ENCODE measurements at regions not wholly inside any gene's neighbourhood (a gene's known extent, or its start where the extent isn't known, plus 50 kb on each side); places are given as distances from the start of the nearest gene placed in this dataset.

DNA sequence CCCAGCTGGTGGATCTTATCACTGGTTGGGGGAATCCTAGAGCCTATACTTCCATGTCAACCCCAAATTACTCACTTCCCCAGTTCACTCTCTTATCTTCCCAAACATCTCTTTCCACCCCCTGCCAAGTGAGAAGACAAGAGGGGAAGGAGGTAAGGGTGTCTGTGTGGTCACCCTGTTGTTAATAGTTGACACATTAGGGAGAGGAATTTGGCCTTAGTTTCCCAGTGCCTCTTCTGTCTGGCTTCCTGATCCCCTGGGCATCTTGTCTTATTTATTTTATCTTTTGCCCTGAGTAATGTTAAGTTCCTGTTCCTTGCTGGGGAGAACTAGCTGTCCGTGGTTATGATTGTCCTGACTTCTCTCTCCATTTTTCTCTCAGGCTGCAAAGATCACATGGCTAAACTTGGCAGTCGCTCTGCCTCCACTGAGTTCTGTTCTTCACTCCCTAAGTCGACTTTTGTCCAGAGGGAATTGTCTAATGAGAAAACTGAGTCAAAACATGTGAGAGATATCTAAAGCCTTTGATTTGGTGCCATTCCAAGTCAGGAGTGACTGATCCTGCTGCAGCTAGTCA, 157.1 kb upstream of the SYT6 start:
- TF ChIP-seq POLR2AphosphoS5 (IDR thresholded peaks at IDR 0.05), result no peak
- no peak for TF ChIP-seq CTCF (IDR thresholded peaks at IDR 0.05)
- TF ChIP-seq POLR2A (IDR thresholded peaks at IDR 0.05), result no peak
- no peak for TF ChIP-seq EP300 (IDR thresholded peaks at IDR 0.05)

Data from sigmoid colon (tissue), 4 donors.